Cardiac fibroblast (primary cell): ENCODE measurements at regions not wholly inside any gene's neighbourhood (a gene's known extent, or its start where the extent isn't known, plus 50 kb on each side); places are given as distances from the start of the nearest gene placed in this dataset.

ENCODE experiments used
- DNase-seq, 2 donors: peaks; one replicate each; pipeline versions ENCODE4 v3.0.0 to v3.0.0-alpha.2; 2010; ENCODE audit warnings: low read depth in 2 of 2
- H3K4me3 ChIP-seq, 2 donors: replicated peaks in 1 of 2; 1 replicate in 1 of 2; 2 replicates in 1 of 2; pipeline ENCODE4 v1.5.1; 2011; ENCODE audit warnings: low read depth in 2 of 2, low read length in 2 of 2, mild to moderate bottlenecking in 2 of 2, moderate library complexity in 1 of 2
- CTCF ChIP-seq: IDR thresholded peaks from one replicate; pipeline ENCODE4 v1.5.1; 2011; ENCODE audit warnings: low read depth, mild to moderate bottlenecking, low read length, inconsistent platforms

GRCh38 chr7:116447966-116448839, 51.3 kb upstream of the CAV2 start:
- DNase-seq = no peak
- H3K4me3 ChIP-seq = no peak overlapping the region
- TF ChIP-seq CTCF = no peak

GRCh38 chr7:116449441-116449840, 50.1 kb upstream of the CAV2 start:
- H3K4me3 ChIP-seq = no peak overlapping the region
- TF ChIP-seq CTCF = no peak
- DNase-seq = no peak
